ENCODE measurements at regions not wholly inside any gene's neighbourhood (a gene's known extent, or its start where the extent isn't known, plus 50 kb on each side); places are given as distances from the start of the nearest gene placed in this dataset.

- Histone ChIP-seq H3K4me3 (replicated peaks in 1 of 3; ENCODE audit: insufficient read depth in 1 of 3, low read depth in 1 of 3, low read length in 3 of 3) (no peak overlapping the region), H3K79me2 (ENCODE audit: control insufficient read depth, insufficient read depth, low read length) (no peaks in the 10 kb centered on the region), H3K36me3 (ENCODE audit: control insufficient read depth in 2 of 2, extremely low read depth in 1 of 2, insufficient read depth in 2 of 2, low read length in 2 of 2) (no peaks in the 10 kb centered on the region), H4K20me1 (replicated peaks; ENCODE audit: control insufficient read depth, extremely low read depth, insufficient read depth, low read length) (no peaks in the 10 kb centered on the region), H2AFZ (ENCODE audit: low read depth, low read length) (no peak overlapping the region), H3K9me3 (replicated peaks; ENCODE audit: control insufficient read depth, insufficient read depth, low read length) (no peaks in the 10 kb centered on the region), H3K27me3 (ENCODE audit: control insufficient read depth in 2 of 2, insufficient read depth in 2 of 2, low read length in 2 of 2) (no peaks in the 10 kb centered on the region), H3K27ac (ENCODE audit: insufficient read depth, low read depth, low read length) (no peak overlapping the region), H3K4me2 (ENCODE audit: insufficient read depth, low read length) (no peak overlapping the region), H3K9ac (replicated peaks; ENCODE audit: extremely low read depth, insufficient read depth, low read length) (no peak overlapping the region), H3K9me1 (replicated peaks; ENCODE audit: control insufficient read depth, extremely low read depth, insufficient read depth, low read length) (no peaks in the 10 kb centered on the region), H3K4me1 (ENCODE audit: control insufficient read depth, extremely low read depth, insufficient read depth, low read length) (peaks cover 11% of the 10 kb centered on the region)
- dilution Hi-C loops (cut with MboI; ENCODE audit: extremely low pct_ligation_motif_present, low sequenced_read_pairs) = no loop called here
- ChIA-PET CTCF (no interaction called here), POLR2A (no interaction called here)
- TF ChIP-seq GATA2 (IDR thresholded peaks at IDR 0.05; ENCODE audit: insufficient read depth, insufficient read length, low read depth, low read length) = no peak
- no peak for TF ChIP-seq POLR2AphosphoS5 (IDR thresholded peaks at IDR 0.05; ENCODE audit: insufficient read depth, low read depth, low read length)
- TF ChIP-seq JUN (IDR thresholded peaks at IDR 0.05; ENCODE audit: borderline replicate concordance, insufficient read depth, insufficient read length, low read depth) = no peak
- no peak for TF ChIP-seq MYC (IDR thresholded peaks at IDR 0.05; ENCODE audit: low read depth, low read length)
- intact Hi-C loops (cut with micrococcal nuclease) = no loop called here
- no peak for FAIRE-seq
- DNase-seq (ENCODE audit: low read depth, low spot score) = no peak
- no TSS peak for BruUV-seq (replicated peaks)
Measured at GRCh38 chr14:42198010-42198409, 591.3 kb downstream of the LRFN5 start.

DNA sequence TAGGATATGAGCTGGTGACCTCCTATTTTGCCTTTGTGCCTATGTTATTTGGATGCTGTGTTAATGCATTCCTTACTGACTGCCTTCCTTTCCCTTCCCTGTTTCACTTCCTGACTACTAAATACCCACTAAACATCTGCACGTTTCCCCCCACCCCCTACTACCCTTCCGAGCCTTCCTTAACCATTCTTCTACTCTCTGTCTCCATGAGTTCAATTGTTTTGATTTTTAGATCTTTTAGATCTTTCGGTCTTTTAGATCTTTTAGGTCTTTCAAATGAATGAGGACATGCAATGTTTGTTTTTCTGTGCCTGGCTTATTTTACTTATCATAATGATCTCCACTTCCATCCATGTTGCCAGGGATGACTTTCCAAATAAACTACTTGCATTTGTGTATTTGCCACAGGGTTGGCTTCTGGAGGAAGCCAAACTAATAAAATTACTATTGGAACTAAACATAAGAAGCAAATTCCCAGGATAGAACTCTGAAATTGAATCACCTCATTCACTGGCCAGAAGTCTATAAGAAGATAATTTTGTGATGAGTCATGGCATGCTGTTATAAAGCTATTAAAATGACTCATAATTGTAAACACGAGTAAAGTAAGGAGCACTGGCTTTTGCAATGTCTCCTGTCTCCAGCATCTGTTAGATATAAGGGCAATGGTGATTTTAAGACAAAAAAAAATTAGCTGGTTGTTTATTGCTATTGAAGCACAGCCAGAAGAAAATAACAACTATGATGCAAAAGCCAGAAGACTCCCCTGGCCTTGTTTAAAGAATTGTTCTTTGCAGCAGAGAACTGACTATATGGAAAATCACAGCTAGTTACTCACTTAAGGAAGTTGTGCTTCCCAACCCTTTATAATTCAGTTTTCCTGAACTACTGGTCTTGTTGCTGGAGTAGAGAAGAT lies 586.3 kb downstream of the LRFN5 start:
- H3K4me3 ChIP-seq (replicated peaks in 1 of 3; ENCODE audit: insufficient read depth in 1 of 3, low read depth in 1 of 3, low read length in 3 of 3) = peak overlapping the region in 1 of 3 experiments; percentile 45
- intact Hi-C loops (cut with micrococcal nuclease) = loop anchor here (1.0 to 2.0 kb wide), 2 partner anchors 22 to 32 kb away; no protein-coding TSS in a partner anchor

More for the DNA sequence above, 586.3 kb downstream of the LRFN5 start:
- Histone ChIP-seq H3K27ac (ENCODE audit: insufficient read depth, low read depth, low read length) (peak overlapping the region; percentile 95), H3K27me3 (ENCODE audit: control insufficient read depth in 2 of 2, insufficient read depth in 2 of 2, low read length in 2 of 2) (no peaks in the 10 kb centered on the region), H3K9me1 (replicated peaks; ENCODE audit: control insufficient read depth, extremely low read depth, insufficient read depth, low read length) (no peaks in the 10 kb centered on the region), H3K9ac (replicated peaks; ENCODE audit: extremely low read depth, insufficient read depth, low read length) (peak overlapping the region; percentile 53), H2AFZ (ENCODE audit: low read depth, low read length) (peak overlapping the region; percentile 48), H3K36me3 (ENCODE audit: control insufficient read depth in 2 of 2, extremely low read depth in 1 of 2, insufficient read depth in 2 of 2, low read length in 2 of 2) (no peaks in the 10 kb centered on the region), H3K79me2 (ENCODE audit: control insufficient read depth, insufficient read depth, low read length) (no peaks in the 10 kb centered on the region), H4K20me1 (replicated peaks; ENCODE audit: control insufficient read depth, extremely low read depth, insufficient read depth, low read length) (no peaks in the 10 kb centered on the region), H3K9me3 (replicated peaks; ENCODE audit: control insufficient read depth, insufficient read depth, low read length) (no peaks in the 10 kb centered on the region), H3K4me1 (ENCODE audit: control insufficient read depth, extremely low read depth, insufficient read depth, low read length) (peaks cover 23% of the 10 kb centered on the region), H3K4me2 (ENCODE audit: insufficient read depth, low read length) (peak overlapping the region; percentile 86)
- POLR2A ChIA-PET = no interaction called here
- peak; percentile 80 for DNase-seq (ENCODE audit: low read depth, low spot score)
- TF ChIP-seq GATA2 (IDR thresholded peaks at IDR 0.05; ENCODE audit: insufficient read depth, insufficient read length, low read depth, low read length) = peak; percentile 61
- TF ChIP-seq FOS (IDR thresholded peaks at IDR 0.05; ENCODE audit: borderline replicate concordance, insufficient read depth, low read length) = peak; percentile 98
- TF ChIP-seq EZH2 (IDR thresholded peaks at IDR 0.05; ENCODE audit: borderline replicate concordance, low read depth, low read length, severe bottlenecking) = no peak
- TF ChIP-seq POLR2AphosphoS5 (IDR thresholded peaks at IDR 0.05; ENCODE audit: insufficient read depth, low read depth, low read length) = peak; percentile 22
- peak; percentile 95 for TF ChIP-seq JUN (IDR thresholded peaks at IDR 0.05; ENCODE audit: borderline replicate concordance, insufficient read depth, insufficient read length, low read depth)
- FAIRE-seq = peak; percentile 73
- dilution Hi-C loops (cut with MboI; ENCODE audit: extremely low pct_ligation_motif_present, low sequenced_read_pairs) = no loop called here
- no TSS peak for BruUV-seq (replicated peaks)
- CTCF ChIA-PET = interaction anchor here (0.8 to 1.8 kb wide), 5 partner anchors 9 to 33 kb away, joined by 3 to 8 read pairs (median 4); no protein-coding TSS in a partner anchor

Measured in endothelial cell of umbilical vein (primary cell).